ENCODE measurements at regions not wholly inside any gene's neighbourhood (a gene's known extent, or its start where the extent isn't known, plus 50 kb on each side); places are given as distances from the start of the nearest gene placed in this dataset.

- TF ChIP-seq ZNF451 (CRISPR knock-in tag; IDR thresholded peaks at IDR 0.05) = no peak
- TF ChIP-seq KLF9 (CRISPR knock-in tag; IDR thresholded peaks at IDR 0.05; ENCODE audit: low read depth) = no peak
- TF ChIP-seq MTERF4 (CRISPR knock-in tag; IDR thresholded peaks at IDR 0.05) = no peak
- no peak for TF ChIP-seq CTCF (CRISPR knock-in tag; IDR thresholded peaks at IDR 0.05)
- TF ChIP-seq MED1 (CRISPR knock-in tag; IDR thresholded peaks at IDR 0.05) = no peak
These were observed 559.3 kb upstream of the CDH2 start for GRCh38 chr18:28736223-28736622.
